NCI-H226 (cell line): ENCODE measurements at regions not wholly inside any gene's neighbourhood (a gene's known extent, or its start where the extent isn't known, plus 50 kb on each side); places are given as distances from the start of the nearest gene placed in this dataset.
"Not testable (repeated sequence)": the region's sequence is repeated elsewhere in the genome, so short reads cannot be mapped to it uniquely, and the experiment has no call there.

Source experiments
- DNase-seq: peaks from one replicate; pipeline ENCODE4 v3.0.0-alpha.2; 2015

DNA sequence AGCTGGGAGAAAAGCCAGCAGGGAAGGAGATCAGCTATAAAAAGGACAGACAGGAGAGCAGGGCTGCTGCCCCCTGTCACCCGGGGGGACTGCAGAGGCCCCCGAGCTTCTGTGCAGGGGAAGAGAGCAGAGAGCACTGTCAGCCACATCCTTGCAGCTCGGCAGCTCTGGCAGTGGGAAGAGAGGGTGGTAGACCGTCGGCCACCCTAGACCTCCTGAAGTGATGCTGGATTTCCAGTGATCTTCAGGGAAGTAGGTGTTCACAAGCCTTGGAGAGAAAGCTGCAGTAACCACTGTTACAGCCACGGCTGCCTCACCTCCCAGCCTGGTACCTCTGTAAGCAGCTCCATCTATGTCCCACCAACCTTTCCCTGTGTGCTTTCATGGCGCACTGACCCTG, 134.9 kb downstream of the TFCP2L1 start:
- DNase-seq, result no peak

DNA sequence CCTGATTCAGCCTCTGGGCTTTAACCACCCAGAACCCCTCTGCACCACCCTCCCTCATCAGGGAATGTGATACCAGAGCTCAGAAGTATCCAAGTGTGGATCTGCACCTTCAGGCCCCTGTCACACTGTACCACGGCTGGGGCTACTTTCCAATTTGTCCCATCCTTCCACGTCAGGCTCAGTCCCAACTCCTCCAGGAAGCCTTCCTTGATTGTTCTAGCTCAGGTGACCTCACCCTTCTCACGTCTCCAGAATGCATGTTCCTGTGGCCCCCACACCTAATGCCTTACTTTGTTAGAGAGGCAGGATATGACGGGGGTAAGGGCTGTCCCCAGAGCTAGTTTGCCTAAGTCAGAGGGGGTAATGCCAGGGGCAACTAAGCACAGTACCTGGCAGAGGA, 134.3 kb downstream of the TFCP2L1 start:
- DNase-seq, result no peak

DNA sequence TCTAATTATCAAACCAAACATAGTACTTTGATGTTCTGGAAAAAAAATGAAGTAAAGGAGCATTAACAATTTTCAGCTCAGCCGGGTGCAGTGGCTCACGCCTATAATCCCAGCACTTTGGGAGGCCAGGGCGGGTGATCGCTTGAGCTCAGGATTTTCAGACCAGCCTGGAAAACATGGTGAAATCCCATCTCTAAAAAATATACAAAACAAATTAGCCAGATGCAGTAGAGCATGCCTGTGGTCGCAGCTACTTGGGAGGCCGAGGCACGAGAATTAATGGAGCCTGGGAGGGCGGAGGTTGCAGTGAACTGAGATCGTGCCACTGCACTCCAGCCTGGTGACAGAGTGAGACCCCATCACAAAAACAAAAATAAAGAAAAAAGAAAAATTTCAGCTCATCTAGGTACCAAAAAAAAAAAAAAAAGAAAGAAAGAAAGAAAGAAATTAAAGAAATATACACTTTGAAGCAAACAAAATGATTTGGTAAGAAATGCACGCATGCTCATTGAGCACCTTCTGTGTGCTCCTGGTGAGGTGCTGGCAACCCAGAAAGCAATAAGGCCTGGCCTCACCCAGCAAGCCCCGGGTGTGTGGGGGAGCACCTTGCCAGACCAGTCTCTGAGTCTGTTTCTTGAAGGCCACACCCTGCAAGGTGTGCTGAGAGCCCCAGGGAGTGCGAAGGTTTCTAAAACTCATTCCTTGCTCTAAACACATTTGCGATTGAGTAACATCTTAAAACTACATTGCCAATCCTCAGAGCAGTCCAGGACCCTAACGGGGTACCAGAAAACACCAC, 133.5 kb downstream of the TFCP2L1 start:
- DNase-seq, result no peak

DNA sequence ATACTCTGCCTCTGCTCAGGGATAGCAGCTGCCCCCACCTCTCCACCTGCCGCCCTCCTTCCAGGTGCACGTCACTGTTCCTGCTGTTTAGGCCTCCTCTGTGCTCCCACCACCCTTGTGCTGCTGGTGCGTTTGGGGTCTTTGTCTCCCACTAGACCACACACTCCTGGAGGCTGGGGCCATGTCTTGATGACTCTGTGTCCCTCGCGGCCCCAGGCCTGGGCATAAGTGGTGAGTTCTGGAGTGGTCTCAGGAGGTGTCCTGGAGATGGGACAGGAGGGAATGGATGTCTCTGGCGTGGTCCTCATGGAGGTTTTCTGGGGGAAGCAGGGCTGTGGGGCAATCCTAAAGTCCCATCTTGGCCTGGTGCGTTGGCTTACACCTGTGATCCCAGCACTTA, 132.1 kb downstream of the TFCP2L1 start:
- no peak for DNase-seq

DNA sequence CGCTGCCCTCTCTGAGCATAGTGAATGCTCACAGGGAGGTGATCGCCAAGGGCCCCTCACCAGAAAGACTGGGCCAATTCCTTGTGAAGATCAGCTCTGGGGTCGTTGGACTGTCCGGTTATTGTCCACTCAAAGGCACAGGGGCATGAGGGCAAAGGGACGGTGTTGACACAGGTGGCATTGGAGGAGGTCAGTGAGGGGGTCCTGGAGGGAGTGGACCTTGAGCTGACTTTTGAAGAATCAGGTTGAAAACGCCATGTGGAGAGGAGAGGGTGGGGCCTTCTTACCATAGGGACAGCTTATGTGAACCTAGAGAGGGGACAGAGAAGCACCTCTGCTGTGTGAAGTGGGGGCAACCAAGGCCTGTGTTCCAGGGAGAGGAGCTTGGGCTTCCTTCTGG, 131.5 kb downstream of the TFCP2L1 start:
- no peak for DNase-seq

DNA sequence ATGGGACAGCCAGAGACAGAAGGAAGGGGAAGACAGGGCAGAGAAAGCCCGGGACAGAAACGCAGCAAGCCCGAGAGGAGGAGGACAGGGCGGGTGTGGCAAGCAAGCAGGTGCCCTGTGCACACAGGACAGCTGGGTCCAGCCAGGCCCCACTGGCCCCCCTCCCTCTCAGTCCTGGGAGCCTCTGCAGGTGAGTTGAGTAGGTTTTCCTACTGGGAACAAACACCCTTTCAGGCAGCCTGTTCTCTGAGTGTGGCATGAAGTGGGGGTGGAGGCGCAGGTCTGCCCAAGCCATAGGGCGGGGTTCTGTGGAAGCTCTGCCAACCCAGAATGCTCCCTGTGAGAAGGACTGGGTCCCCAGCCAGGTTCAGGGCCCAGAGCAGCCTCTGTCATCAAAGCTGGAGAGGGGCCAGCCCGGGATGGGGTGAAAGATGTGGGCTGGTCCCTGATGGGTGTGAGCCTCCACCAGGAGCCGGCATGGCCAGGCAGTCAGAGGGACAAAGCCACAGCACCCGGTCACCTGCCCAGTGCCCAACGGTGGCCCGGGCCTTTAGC, 129.4 kb downstream of the TFCP2L1 start:
- no peak for DNase-seq

DNA sequence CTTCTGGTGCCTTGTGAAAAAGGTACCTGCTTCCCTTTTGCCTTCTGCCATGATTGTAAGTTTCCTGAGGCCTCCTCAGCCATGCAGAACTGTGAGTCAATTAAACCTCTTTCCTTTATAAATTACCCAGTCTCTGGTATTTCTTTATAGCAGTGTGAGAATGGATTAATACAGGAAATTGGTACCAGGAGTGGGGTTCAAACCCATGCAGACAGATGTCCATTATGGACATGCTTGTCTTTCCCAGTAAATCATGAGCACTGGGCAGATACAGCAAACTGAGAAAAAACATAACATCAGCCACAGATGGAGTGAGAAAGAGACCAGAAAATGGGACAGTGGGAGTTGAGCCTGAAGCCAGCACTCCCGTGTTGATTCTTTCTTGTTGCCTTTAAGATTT, 127.5 kb downstream of the TFCP2L1 start:
- DNase-seq, result not testable (repeated sequence)

DNA sequence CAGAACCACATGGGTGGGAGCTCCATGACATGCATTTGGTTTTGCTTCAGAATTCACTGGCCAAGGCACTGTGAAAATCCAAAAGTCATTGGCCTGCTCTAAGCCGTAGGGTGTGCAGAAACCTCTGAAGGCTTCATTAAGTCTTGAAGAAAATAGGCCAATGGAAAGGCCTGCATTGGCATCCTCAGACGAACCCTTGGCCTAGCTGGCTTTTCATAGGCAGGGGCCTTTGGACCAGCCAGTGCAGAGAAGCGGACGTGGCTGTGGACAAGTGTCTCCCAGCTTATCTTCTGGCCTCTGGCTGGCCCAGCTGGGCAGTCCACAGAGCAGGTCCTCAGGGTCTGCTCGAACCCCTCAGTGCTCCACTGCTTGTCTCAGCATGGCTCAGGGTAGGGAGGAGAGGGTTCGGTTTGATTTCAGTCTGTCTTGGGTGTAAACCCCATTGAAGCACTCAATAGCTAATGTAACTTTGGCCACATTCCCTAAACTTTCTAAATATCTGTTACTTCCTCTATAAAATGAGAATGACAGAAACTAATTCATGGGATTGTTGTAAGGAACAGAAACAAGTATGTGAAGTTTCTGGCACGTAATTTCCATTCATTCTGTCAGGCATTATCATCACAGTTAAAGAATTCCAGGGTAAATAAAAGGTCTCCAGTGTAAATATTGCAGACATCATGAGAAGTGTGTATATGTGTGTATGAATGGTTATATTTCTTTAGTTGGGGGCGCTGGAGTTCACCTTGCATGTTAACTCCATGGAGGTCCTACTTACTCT, 125.5 kb downstream of the TFCP2L1 start:
- no peak for DNase-seq

DNA sequence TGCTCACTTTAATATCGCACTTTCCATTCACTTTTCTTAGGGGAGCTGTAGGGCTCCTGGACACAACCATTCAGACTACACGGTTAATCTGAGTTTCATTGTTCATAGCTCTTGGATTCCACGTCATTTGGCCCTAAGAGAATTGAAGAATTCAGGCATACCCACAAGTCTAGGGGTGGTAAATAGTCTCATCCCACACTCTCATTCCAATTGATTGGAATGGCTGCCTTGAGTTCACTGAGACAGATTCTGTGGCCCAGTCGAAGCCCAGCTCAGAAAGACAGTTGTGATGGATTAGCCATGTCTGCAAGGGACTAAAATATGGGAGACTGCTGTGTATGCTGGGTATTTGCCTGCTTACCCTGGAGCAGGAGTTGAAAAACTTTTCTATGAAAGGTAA, 124.6 kb downstream of the TFCP2L1 start:
- no peak for DNase-seq

DNA sequence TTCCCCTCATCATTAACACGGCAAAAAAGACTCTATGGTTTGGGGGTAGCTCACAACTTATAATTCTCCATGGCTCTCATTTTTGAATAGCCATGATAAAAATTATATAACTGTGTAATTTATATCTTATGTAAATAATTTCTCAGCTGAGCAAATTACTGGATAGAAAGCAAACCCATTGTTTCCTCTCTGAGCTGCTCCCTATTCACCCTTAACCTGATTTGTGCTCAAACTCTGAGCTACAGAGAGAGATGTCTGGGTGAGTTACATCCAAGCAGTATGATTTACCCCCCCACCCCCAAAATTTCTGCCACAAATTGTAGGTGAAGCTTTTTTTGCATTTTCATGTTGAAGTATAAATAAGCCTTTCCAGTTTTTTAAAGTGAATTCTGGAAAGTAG, 123.7 kb downstream of the TFCP2L1 start:
- DNase-seq, result no peak

DNA sequence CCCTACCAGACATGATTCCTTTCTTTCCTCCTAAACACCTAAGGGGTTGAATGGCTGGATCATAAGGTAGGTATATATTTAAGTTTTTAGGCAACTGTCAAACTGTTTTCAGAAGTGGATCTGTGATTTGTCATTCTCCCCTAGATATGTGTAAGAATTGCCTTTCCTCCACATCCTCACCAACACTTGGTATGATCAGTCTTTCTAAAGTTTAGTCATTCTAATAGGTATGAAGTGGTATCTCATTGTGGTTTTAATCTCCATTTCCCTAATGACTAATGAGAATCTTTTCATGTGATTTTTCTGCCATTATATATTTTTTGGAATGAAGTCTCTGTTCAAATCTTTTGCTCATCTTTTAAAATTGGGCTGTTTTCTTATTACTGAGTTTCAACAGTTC, 122.1 kb downstream of the TFCP2L1 start:
- DNase-seq, result no peak

DNA sequence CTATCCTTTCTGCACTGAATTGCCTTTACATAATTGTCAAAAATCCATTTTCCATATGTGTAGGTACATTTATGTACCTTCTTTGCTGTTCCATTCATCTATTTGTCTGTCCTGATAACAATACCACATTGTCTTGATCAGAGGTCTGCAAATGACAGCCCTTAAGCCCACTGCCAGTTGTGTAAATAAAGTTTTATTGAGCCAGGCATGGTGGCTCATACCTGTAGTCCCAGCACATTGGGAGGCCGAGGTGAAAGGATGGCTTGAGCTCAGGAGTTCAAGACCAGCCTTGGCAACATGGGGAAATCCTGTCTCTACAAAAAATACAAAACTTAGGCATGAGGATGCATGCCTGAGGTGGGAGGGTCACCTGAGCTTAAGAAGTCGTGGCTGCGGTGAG, 121.0 kb downstream of the TFCP2L1 start:
- DNase-seq, result no peak

DNA sequence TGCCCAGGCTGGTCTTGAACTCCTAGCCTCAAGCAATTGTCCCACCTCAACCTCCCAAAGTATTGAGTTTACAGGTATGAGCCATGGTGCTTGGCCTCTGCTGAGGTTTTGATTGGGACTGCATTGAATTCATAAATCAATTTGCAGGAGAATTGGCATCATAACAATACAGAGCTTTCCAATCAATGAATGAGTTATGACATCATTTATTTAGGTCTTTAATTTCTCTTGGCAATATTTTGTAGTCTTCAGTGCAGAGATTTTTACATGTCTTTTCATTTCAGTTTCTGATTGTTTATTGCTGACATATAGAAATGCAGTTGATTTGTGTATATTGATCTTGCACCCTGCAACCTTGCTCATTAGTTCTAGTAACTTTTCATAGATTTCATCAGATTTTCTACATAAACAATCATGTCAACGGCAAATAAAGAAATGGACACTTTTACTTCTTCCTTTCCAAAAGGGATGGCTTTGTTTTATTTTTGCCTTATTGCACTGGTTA, 119.9 kb downstream of the TFCP2L1 start:
- no peak for DNase-seq
